Endothelial cell of umbilical vein (primary cell): ENCODE measurements at regions not wholly inside any gene's neighbourhood (a gene's known extent, or its start where the extent isn't known, plus 50 kb on each side); places are given as distances from the start of the nearest gene placed in this dataset.
"Not testable (repeated sequence)": the region's sequence is repeated elsewhere in the genome, so short reads cannot be mapped to it uniquely, and the experiment has no call there.

ENCODE experiments used
- BruUV-seq: library from RNA; stranded (reverse); fragments of 400-500 nt; replicated peaks from 2 replicates; lab custom pipeline; 2021; lab: Mats Ljungman, UMichigan
- CTCF ChIA-PET: fragments of 300-600, 350-600 bp; sonication (Branson Sonifier 250); formaldehyde crosslinking; loops from one replicate; lab custom pipeline; 2021; ENCODE audit warnings: antibody characterized with exemption, inconsistent platforms; lab: Charles Lee
- POLR2A ChIA-PET: fragments of 300-600, 350-600 bp; sonication (Branson Sonifier 250); formaldehyde crosslinking; loops from one replicate; lab custom pipeline; 2021; ENCODE audit warnings: antibody characterized with exemption, inconsistent platforms; lab: Charles Lee
- DNase-seq: peaks from one replicate; pipeline ENCODE4 v3.0.0-alpha.2; 2011; ENCODE audit warnings: low read depth, low spot score
- FAIRE-seq: peaks from 2 replicates; lab custom pipeline; 2011; peaks lifted over from hg19 to GRCh38; lab: Jason Lieb, UNC
- H2AFZ ChIP-seq: 2 replicates; pipeline ENCODE4 v1.6.0; 2012; ENCODE audit warnings: low read depth, low read length, control low read depth, inconsistent platforms
- H3K27ac ChIP-seq: 2 replicates; pipeline ENCODE4 v1.5.1; 2011; ENCODE audit warnings: low read depth, mild to moderate bottlenecking, control low read depth, low read length, moderate library complexity; ENCODE audit not compliant: insufficient read depth
- H3K27me3 ChIP-seq, 2 experiments: 2 replicates each; pipeline versions ENCODE4 v1.6.0 to v1.6.1; 2011; ENCODE audit warnings: low read length in 2 of 2, mixed read lengths in 1 of 2; ENCODE audit not compliant: control insufficient read depth in 2 of 2, insufficient read depth in 2 of 2
- H3K36me3 ChIP-seq, 2 experiments: 2 replicates in 1 of 2; 3 replicates in 1 of 2; pipeline ENCODE4 v1.5.1; 2011; ENCODE audit warnings: low read length in 2 of 2, mild to moderate bottlenecking in 1 of 2, moderate library complexity in 1 of 2; ENCODE audit not compliant: control insufficient read depth in 2 of 2, insufficient read depth in 2 of 2; ENCODE audit errors: extremely low read depth in 1 of 2
- H3K4me1 ChIP-seq: 3 replicates; pipeline ENCODE4 v1.5.1; 2011; ENCODE audit warnings: mild to moderate bottlenecking, low read length; ENCODE audit not compliant: control insufficient read depth, insufficient read depth; ENCODE audit errors: extremely low read depth
- H3K4me2 ChIP-seq: 2 replicates; pipeline ENCODE4 v1.6.1; 2011; ENCODE audit warnings: low read length, control low read depth, mixed read lengths; ENCODE audit not compliant: insufficient read depth
- H3K4me3 ChIP-seq, 3 experiments: fragments of 200-600 bp in 1 of 3; sonication (generic), shearing (Covaris generic) in 1 of 3; replicated peaks in 1 of 3; 2 replicates each; pipeline ENCODE4 v1.5.1; 2011 to 2016; ENCODE audit warnings: control low read depth in 3 of 3, low read length in 3 of 3, mild to moderate bottlenecking in 2 of 3, inconsistent platforms in 1 of 3, low read depth in 1 of 3, moderate library complexity in 1 of 3; ENCODE audit not compliant: insufficient read depth in 1 of 3
- H3K79me2 ChIP-seq: 2 replicates; pipeline ENCODE4 v1.6.0; 2012; ENCODE audit warnings: low read length, inconsistent platforms; ENCODE audit not compliant: control insufficient read depth, insufficient read depth
- H3K9ac ChIP-seq: replicated peaks from 2 replicates; pipeline ENCODE3; 2011; ENCODE audit warnings: low read length, control low read depth; ENCODE audit not compliant: insufficient read depth; ENCODE audit errors: extremely low read depth
- H3K9me1 ChIP-seq: replicated peaks from 3 replicates; pipeline ENCODE4 v1.6.0; 2011; ENCODE audit warnings: mild to moderate bottlenecking, low read length; ENCODE audit not compliant: control insufficient read depth, insufficient read depth; ENCODE audit errors: extremely low read depth
- H3K9me3 ChIP-seq: replicated peaks from 2 replicates; pipeline ENCODE4 v1.5.1; 2012; ENCODE audit warnings: low read length, inconsistent platforms; ENCODE audit not compliant: control insufficient read depth, insufficient read depth
- H4K20me1 ChIP-seq: replicated peaks from 2 replicates; pipeline ENCODE3; 2011; ENCODE audit warnings: mild to moderate bottlenecking, low read length; ENCODE audit not compliant: control insufficient read depth, insufficient read depth; ENCODE audit errors: extremely low read depth
- EZH2 ChIP-seq: IDR thresholded peaks from 2 replicates; pipeline ENCODE4 v1.6.1; 2012; ENCODE audit warnings: borderline replicate concordance, low read depth, mild to moderate bottlenecking, moderate library complexity, low read length, inconsistent platforms; ENCODE audit not compliant: severe bottlenecking
- GATA2 ChIP-seq: IDR thresholded peaks from 2 replicates; pipeline ENCODE4 v1.7.0; 2011; ENCODE audit warnings: low read depth, mild to moderate bottlenecking, moderate library complexity, mixed read lengths, low read length; ENCODE audit not compliant: insufficient read length, insufficient read depth
- MYC ChIP-seq: IDR thresholded peaks from one replicate; pipeline ENCODE4 v1.6.1; 2011; ENCODE audit warnings: mild to moderate bottlenecking, low read depth, low read length
- dilution Hi-C: fragments of 300-500 bp; cut with MboI; formaldehyde crosslinking; loops from one replicate; pipeline ENCODE4 v1.15.0; 2019; ENCODE audit warnings: low sequenced_read_pairs; ENCODE audit not compliant: extremely low pct_ligation_motif_present
- intact Hi-C: fragments of 100-400 bp; cut with micrococcal nuclease; formaldehyde crosslinking; loops from one replicate; pipeline ENCODE4 v1.10.0; 2022
- TF ChIP-seq, protein P1 (sequence below): IDR thresholded peaks from 2 replicates; pipeline ENCODE4 v1.6.1; 2011; ENCODE audit not compliant: insufficient read depth, insufficient read length

DNA sequence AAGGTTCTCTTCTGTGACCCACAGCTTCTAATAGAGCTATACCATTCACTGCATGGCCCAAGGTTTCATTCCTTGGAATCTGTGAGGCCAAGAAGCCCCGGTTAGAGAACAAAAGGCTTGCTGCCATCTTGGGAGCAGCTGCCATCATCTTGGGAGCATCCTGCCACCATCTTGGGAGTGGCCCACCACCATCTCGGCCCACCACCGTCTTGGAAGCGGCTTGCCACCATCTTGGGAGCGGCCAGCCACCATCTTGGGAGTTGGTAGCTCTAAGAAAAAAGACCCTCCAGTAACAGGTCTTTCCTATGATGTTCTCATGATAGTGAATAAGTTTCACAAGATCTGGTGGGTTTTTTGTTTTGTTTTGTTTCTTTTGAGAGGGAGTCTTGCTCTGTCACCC lies 703.9 kb upstream of the ANO3 start:
- no peak overlapping the region for H2AFZ ChIP-seq
- no peaks in the 10 kb centered on the region for H3K27me3 ChIP-seq
- H3K4me1 ChIP-seq: no peaks in the 10 kb centered on the region
- H3K79me2 ChIP-seq: no peaks in the 10 kb centered on the region
- no peaks in the 10 kb centered on the region for H3K9me1 ChIP-seq
- POLR2A ChIA-PET: no interaction called here
- H4K20me1 ChIP-seq: no peaks in the 10 kb centered on the region
- peaks cover 4% of the 10 kb centered on the region for H3K9me3 ChIP-seq
- FAIRE-seq (no peak), DNase-seq (no peak)
- H3K27ac ChIP-seq: no peak overlapping the region
- H3K4me3 ChIP-seq: no peak overlapping the region
- CTCF ChIA-PET: no interaction called here
- BruUV-seq: no TSS peak
- no peak overlapping the region for H3K4me2 ChIP-seq
- intact Hi-C loops: no loop called here
- H3K36me3 ChIP-seq: no peaks in the 10 kb centered on the region
- no peak for TF ChIP-seq MYC
- TF ChIP-seq, protein P1, sequence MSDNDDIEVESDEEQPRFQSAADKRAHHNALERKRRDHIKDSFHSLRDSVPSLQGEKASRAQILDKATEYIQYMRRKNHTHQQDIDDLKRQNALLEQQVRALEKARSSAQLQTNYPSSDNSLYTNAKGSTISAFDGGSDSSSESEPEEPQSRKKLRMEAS: no peak
- TF ChIP-seq EZH2: no peak
- TF ChIP-seq GATA2: no peak
- dilution Hi-C loops: no loop called here
- H3K9ac ChIP-seq: no peak overlapping the region

- intact Hi-C loops (no loop called here), dilution Hi-C loops (no loop called here)
- Histone ChIP-seq H3K9ac (no peak overlapping the region), H3K79me2 (no peaks in the 10 kb centered on the region), H2AFZ (no peak overlapping the region), H3K4me1 (no peaks in the 10 kb centered on the region), H3K4me3 (no peak overlapping the region), H3K27ac (no peak overlapping the region), H4K20me1 (no peaks in the 10 kb centered on the region), H3K9me3 (peaks cover 4% of the 10 kb centered on the region), H3K4me2 (no peak overlapping the region), H3K36me3 (no peaks in the 10 kb centered on the region), H3K27me3 (no peaks in the 10 kb centered on the region), H3K9me1 (no peaks in the 10 kb centered on the region)
- ChIA-PET POLR2A (no interaction called here), CTCF (no interaction called here)
- no peak for DNase-seq
- no peak for TF ChIP-seq MYC
- no TSS peak for BruUV-seq
- FAIRE-seq: no peak
These were observed 698.7 kb upstream of the ANO3 start for GRCh38 chr11:25633230-25633629.

GRCh38 chr11:25649220-25649619 lies 682.7 kb upstream of the ANO3 start:
- not testable (repeated sequence) for BruUV-seq

More at GRCh38 chr11:25649220-25649619, 682.7 kb upstream of the ANO3 start:
- DNase-seq, POLR2A ChIA-PET, H3K9me1 ChIP-seq, H3K36me3 ChIP-seq, dilution Hi-C loops, H4K20me1 ChIP-seq, intact Hi-C loops, H3K9me3 ChIP-seq, H3K4me1 ChIP-seq, CTCF ChIA-PET, H3K4me2 ChIP-seq, FAIRE-seq, H3K79me2 ChIP-seq, H2AFZ ChIP-seq, H3K27ac ChIP-seq, H3K4me3 ChIP-seq, H3K27me3 ChIP-seq, H3K9ac ChIP-seq: not testable (repeated sequence)
